ENCODE measurements at regions not wholly inside any gene's neighbourhood (a gene's known extent, or its start where the extent isn't known, plus 50 kb on each side); places are given as distances from the start of the nearest gene placed in this dataset.

GRCh38 chr13:53180684-53181083 lies 152.1 kb downstream of the OLFM4 start:
- no peak for TF ChIP-seq CTCF (IDR thresholded peaks at IDR 0.05; ENCODE audit: low read depth, low read length)
- ChIA-PET POLR2A (no interaction called here), CTCF (no interaction called here)
- Histone ChIP-seq H3K27me3 (ENCODE audit: control insufficient read depth, insufficient read depth, low read length) (no peaks in the 10 kb centered on the region), H3K4me3 (ENCODE audit: low read depth, low read length) (no peak overlapping the region), H3K9me3 (ENCODE audit: control insufficient read depth, insufficient read depth, low read length) (peaks cover 4% of the 10 kb centered on the region; the same call in 1 of the 2 replicates), H3K27ac (ENCODE audit: low read depth, low read length) (no peak overlapping the region)
- no peak for DNase-seq (ENCODE audit: low read depth, low spot score)

- CTCF ChIA-PET, result no interaction called here
- TF ChIP-seq CTCF (IDR thresholded peaks at IDR 0.05; ENCODE audit: low read depth, low read length), result no peak
These were observed 154.1 kb downstream of the OLFM4 start for GRCh38 chr13:53182724-53183123.

GRCh38 chr13:53188120-53188519 lies 159.5 kb downstream of the OLFM4 start:
- ChIA-PET POLR2A (no interaction called here), CTCF (no interaction called here)
- no peaks in the 10 kb centered on the region for H3K27me3 ChIP-seq (ENCODE audit: control insufficient read depth, insufficient read depth, low read length)
- no peak for DNase-seq (ENCODE audit: low read depth, low spot score)
- H3K27ac ChIP-seq (ENCODE audit: low read depth, low read length), result no peak overlapping the region
- peaks cover 4% of the 10 kb centered on the region; the same call in 1 of the 2 replicates for H3K9me3 ChIP-seq (ENCODE audit: control insufficient read depth, insufficient read depth, low read length)
- no peak for TF ChIP-seq CTCF (IDR thresholded peaks at IDR 0.05; ENCODE audit: low read depth, low read length)
- no peak overlapping the region for H3K4me3 ChIP-seq (ENCODE audit: low read depth, low read length)

More at GRCh38 chr13:53182724-53183123, 154.1 kb downstream of the OLFM4 start:
- H3K27ac ChIP-seq (ENCODE audit: low read depth, low read length), result no peak overlapping the region
- no peak for DNase-seq (ENCODE audit: low read depth, low spot score)
- H3K27me3 ChIP-seq (ENCODE audit: control insufficient read depth, insufficient read depth, low read length), result no peaks in the 10 kb centered on the region
- H3K9me3 ChIP-seq (ENCODE audit: control insufficient read depth, insufficient read depth, low read length), result peaks cover 4% of the 10 kb centered on the region; the same call in 1 of the 2 replicates
- no peak overlapping the region for H3K4me3 ChIP-seq (ENCODE audit: low read depth, low read length)
- POLR2A ChIA-PET, result no interaction called here

GRCh38 chr13:53189162-53189561 lies 160.5 kb downstream of the OLFM4 start:
- Histone ChIP-seq H3K27ac (ENCODE audit: low read depth, low read length) (no peak overlapping the region), H3K9me3 (ENCODE audit: control insufficient read depth, insufficient read depth, low read length) (no peaks in the 10 kb centered on the region), H3K4me3 (ENCODE audit: low read depth, low read length) (no peak overlapping the region), H3K27me3 (ENCODE audit: control insufficient read depth, insufficient read depth, low read length) (no peaks in the 10 kb centered on the region)
- ChIA-PET CTCF (no interaction called here), POLR2A (no interaction called here)
- DNase-seq (ENCODE audit: low read depth, low spot score), result no peak
- TF ChIP-seq CTCF (IDR thresholded peaks at IDR 0.05; ENCODE audit: low read depth, low read length), result no peak

- Histone ChIP-seq H3K27ac (ENCODE audit: low read depth, low read length) (no peak overlapping the region), H3K27me3 (ENCODE audit: control insufficient read depth, insufficient read depth, low read length) (no peaks in the 10 kb centered on the region), H3K4me3 (ENCODE audit: low read depth, low read length) (no peak overlapping the region), H3K9me3 (ENCODE audit: control insufficient read depth, insufficient read depth, low read length) (0 out of 2 replicates have a peak, but pooled peaks cover 2% of the 10 kb centered on the region)
- ChIA-PET POLR2A (no interaction called here), CTCF (interaction anchor here (1.0 kb wide), 1 partner anchor 59 kb away, joined by 3 read pairs; no protein-coding TSS in a partner anchor)
- no peak for TF ChIP-seq CTCF (IDR thresholded peaks at IDR 0.05; ENCODE audit: low read depth, low read length)
- no peak for DNase-seq (ENCODE audit: low read depth, low spot score)
These were observed 162.5 kb downstream of the OLFM4 start for GRCh38 chr13:53191091-53191490.

All from AG04450 (cell line).